H9 (cell line): ENCODE measurements at regions not wholly inside any gene's neighbourhood (a gene's known extent, or its start where the extent isn't known, plus 50 kb on each side); places are given as distances from the start of the nearest gene placed in this dataset.

Experiments
- DNase-seq: peaks from one replicate; pipeline ENCODE4 v3.0.0-alpha.2; 2017
- H2AFZ ChIP-seq: one replicate; pipeline ENCODE4 v1.6.1; 2013; ENCODE audit warnings: mild to moderate bottlenecking, low read length, control low read depth, moderate library complexity
- H2AK5ac ChIP-seq: 2 replicates; pipeline ENCODE4 v1.6.1; 2013; ENCODE audit warnings: low read length, control low read depth, mixed read lengths; ENCODE audit not compliant: insufficient read length
- H2BK120ac ChIP-seq: one replicate; pipeline ENCODE4 v1.6.1; 2013; ENCODE audit warnings: low read depth, mild to moderate bottlenecking, low read length, control low read depth, inconsistent platforms; ENCODE audit not compliant: poor library complexity, severe bottlenecking
- H2BK12ac ChIP-seq: 2 replicates; pipeline ENCODE4 v1.6.1; 2013; ENCODE audit warnings: low read length, control low read depth, mixed read lengths, low read depth; ENCODE audit not compliant: insufficient read length
- H2BK15ac ChIP-seq: 2 replicates; pipeline ENCODE4 v1.6.1; 2013; ENCODE audit warnings: low read depth, low read length, control low read depth
- H2BK20ac ChIP-seq: one replicate; pipeline ENCODE4 v1.6.1; 2013; ENCODE audit warnings: low read depth, mild to moderate bottlenecking, low read length, control low read depth, inconsistent platforms; ENCODE audit not compliant: poor library complexity, severe bottlenecking
- H2BK5ac ChIP-seq: 2 replicates; pipeline ENCODE4 v1.6.1; 2013; ENCODE audit warnings: low read length, control low read depth, mixed read lengths; ENCODE audit not compliant: insufficient read length
- H3K14ac ChIP-seq: 2 replicates; pipeline ENCODE4 v1.6.1; 2013; ENCODE audit warnings: low read length, control low read depth; ENCODE audit not compliant: insufficient read depth
- H3K18ac ChIP-seq: 2 replicates; pipeline ENCODE4 v1.6.1; 2013; ENCODE audit warnings: low read depth, mild to moderate bottlenecking, mixed read lengths, low read length, control low read depth; ENCODE audit not compliant: insufficient read length
- H3K23ac ChIP-seq: 2 replicates; pipeline ENCODE4 v1.6.1; 2013; ENCODE audit warnings: low read length, control low read depth, mixed read lengths, low read depth; ENCODE audit not compliant: insufficient read length
- H3K23me2 ChIP-seq: 2 replicates; pipeline ENCODE4 v1.6.1; 2013; ENCODE audit warnings: low read depth, mild to moderate bottlenecking, mixed read lengths, low read length, control low read depth; ENCODE audit not compliant: insufficient read length, poor library complexity, severe bottlenecking
- H3K27ac ChIP-seq: 2 replicates; pipeline ENCODE4 v1.5.1; 2013; ENCODE audit warnings: low read length, control low read depth, mixed read lengths, low read depth; ENCODE audit not compliant: insufficient read length
- H3K27me3 ChIP-seq: 2 replicates; pipeline ENCODE4 v1.6.1; 2013; ENCODE audit warnings: low read length, control low read depth, inconsistent platforms; ENCODE audit not compliant: insufficient read depth
- H3K4ac ChIP-seq: 2 replicates; pipeline ENCODE4 v1.6.1; 2013; ENCODE audit warnings: low read depth, mild to moderate bottlenecking, control low read depth, inconsistent platforms, low read length, moderate library complexity
- H3K4me1 ChIP-seq: 2 replicates; pipeline ENCODE4 v1.6.1; 2013; ENCODE audit warnings: low read length, control low read depth, inconsistent platforms; ENCODE audit not compliant: insufficient read depth
- H3K4me2 ChIP-seq: 2 replicates; pipeline ENCODE4 v1.6.1; 2013; ENCODE audit warnings: low read length, control low read depth, mixed read lengths; ENCODE audit not compliant: insufficient read length, insufficient read depth
- H3K56ac ChIP-seq: 2 replicates; pipeline ENCODE4 v1.6.1; 2013; ENCODE audit warnings: low read depth, mild to moderate bottlenecking, mixed read lengths, low read length, control low read depth; ENCODE audit not compliant: insufficient read length
- H3K79me1 ChIP-seq: 2 replicates; pipeline ENCODE4 v1.6.1; 2013; ENCODE audit warnings: low read depth, mild to moderate bottlenecking, moderate library complexity, low read length, control low read depth, inconsistent platforms; ENCODE audit not compliant: insufficient read depth, poor library complexity, severe bottlenecking
- H3K79me2 ChIP-seq: 2 replicates; pipeline ENCODE4 v1.6.1; 2013; ENCODE audit warnings: low read length, control low read depth, inconsistent platforms; ENCODE audit not compliant: insufficient read depth
- H3K9ac ChIP-seq: 2 replicates; pipeline ENCODE4 v1.6.1; 2013; ENCODE audit warnings: low read length, control low read depth, mixed read lengths; ENCODE audit not compliant: insufficient read length; ENCODE audit errors: extremely low read depth
- H3K9me3 ChIP-seq: one replicate; pipeline ENCODE4 v1.6.1; 2013; ENCODE audit warnings: low read depth, low read length, inconsistent platforms; ENCODE audit not compliant: control insufficient read depth
- H3T11ph ChIP-seq: one replicate; pipeline ENCODE4 v1.6.1; 2013; ENCODE audit warnings: mild to moderate bottlenecking, low read length, control low read depth, inconsistent platforms
- H4K20me1 ChIP-seq: one replicate; pipeline ENCODE4 v1.6.1; 2013; ENCODE audit not compliant: control insufficient read depth, insufficient read length, insufficient read depth
- H4K5ac ChIP-seq: 2 replicates; pipeline ENCODE4 v1.6.1; 2013; ENCODE audit warnings: low read depth, mild to moderate bottlenecking, mixed read lengths, low read length, control low read depth; ENCODE audit not compliant: insufficient read length
- H4K8ac ChIP-seq: replicated peaks from 2 replicates; pipeline ENCODE4 v1.6.1; 2013; ENCODE audit warnings: low read length, control low read depth, mixed read lengths, low read depth; ENCODE audit not compliant: insufficient read length
- H4K91ac ChIP-seq: 2 replicates; pipeline ENCODE4 v1.6.1; 2013; ENCODE audit warnings: low read depth, mild to moderate bottlenecking, moderate library complexity, mixed read lengths, low read length, control low read depth; ENCODE audit not compliant: insufficient read length
- H3K27ac Mint-ChIP-seq, 3 experiments: 2 replicates in 2 of 3; 3 replicates in 1 of 3; pipeline ENCODE4 v1.8.0; 2020 to 2021; ENCODE audit warnings: mixed read lengths in 3 of 3, mild to moderate bottlenecking in 1 of 3, moderate library complexity in 1 of 3
- H3K27me3 Mint-ChIP-seq: 2 replicates; pipeline ENCODE4 v1.8.0; 2021; ENCODE audit warnings: low read depth, mild to moderate bottlenecking, moderate library complexity, mixed read lengths
- H3K36me3 Mint-ChIP-seq, 3 experiments: 2 replicates in 2 of 3; 3 replicates in 1 of 3; pipeline ENCODE4 v1.8.0; 2020 to 2021; ENCODE audit warnings: low read depth in 3 of 3, mixed read lengths in 3 of 3; ENCODE audit not compliant: insufficient read depth in 1 of 3
- H3K4me1 Mint-ChIP-seq, 2 experiments: 2 replicates each; pipeline ENCODE4 v1.8.0; 2020; ENCODE audit warnings: mixed read lengths in 2 of 2
- H3K4me3 Mint-ChIP-seq, 2 experiments: 2 replicates in 1 of 2; 3 replicates in 1 of 2; pipeline ENCODE4 v1.8.0; 2020 to 2021; ENCODE audit warnings: mild to moderate bottlenecking in 2 of 2, mixed read lengths in 2 of 2, moderate library complexity in 1 of 2
- H3K9me3 Mint-ChIP-seq, 2 experiments: 2 replicates in 1 of 2; 3 replicates in 1 of 2; pipeline ENCODE4 v1.8.0; 2020; ENCODE audit warnings: mild to moderate bottlenecking in 2 of 2, mixed read lengths in 2 of 2, moderate library complexity in 1 of 2
- CTCF ChIP-seq: fragments of 200-600 bp; sonication (generic); conservative IDR thresholded peaks from 3 replicates; pipeline ENCODE4 v1.8.0; 2021; ENCODE audit warnings: antibody characterized with exemption, mild to moderate bottlenecking
- WGBS: extraction: QIAGEN DNeasy Blood & Tissue Kit; methylation state at CpG from one replicate; pipeline ENCODE4 v1.1.7; 2013; ENCODE audit warnings: missing lambda C conversion rate, low lambda C conversion rate, mixed read lengths; ENCODE audit not compliant: insufficient read length; ENCODE audit errors: extremely low coverage; 5-methylcytosine and 5-hydroxymethylcytosine counted together

GRCh38 chr13:67645874-67646467 lies 415.8 kb upstream of the PCDH9 start:
- no peak overlapping the region for H3K27ac Mint-ChIP-seq
- no peaks in the 10 kb centered on the region for H3K27me3 Mint-ChIP-seq
- no peak overlapping the region for H3K9ac ChIP-seq
- H2AK5ac ChIP-seq = no peak overlapping the region
- no peak overlapping the region for H4K5ac ChIP-seq
- H3K4ac ChIP-seq = no peak overlapping the region
- H3K14ac ChIP-seq = no peak overlapping the region
- H3K4me1 ChIP-seq = no peaks in the 10 kb centered on the region
- no peaks in the 10 kb centered on the region for H3K79me1 ChIP-seq
- H3K23ac ChIP-seq = no peak overlapping the region
- H3K4me2 ChIP-seq = no peak overlapping the region
- H3K79me2 ChIP-seq = no peaks in the 10 kb centered on the region
- no peak overlapping the region for H2BK5ac ChIP-seq
- H4K91ac ChIP-seq = no peak overlapping the region
- no peak overlapping the region for H3K18ac ChIP-seq
- H3K4me3 Mint-ChIP-seq = no peak overlapping the region
- no peak for TF ChIP-seq CTCF
- H2BK20ac ChIP-seq = no peak overlapping the region
- H3K36me3 Mint-ChIP-seq = peaks cover 0 to 5% (median 0%) of the 10 kb centered on the region in 3 experiments; a peak in 1 of 7 replicates
- DNase-seq = no peak
- H3K9me3 Mint-ChIP-seq = peaks cover 2 to 3% of the 10 kb centered on the region in 2 experiments; a peak in 2 of 5 replicates
- H2AFZ ChIP-seq = no peak overlapping the region
- H4K20me1 ChIP-seq = no peaks in the 10 kb centered on the region
- H3T11ph ChIP-seq = no peak overlapping the region
- H3K27ac ChIP-seq = no peak overlapping the region
- H3K56ac ChIP-seq = no peak overlapping the region
- WGBS = no CpG with 5 or more reads among the region's 4 CpGs
- H3K9me3 ChIP-seq = no peaks in the 10 kb centered on the region
- H3K27me3 ChIP-seq = no peaks in the 10 kb centered on the region
- H2BK15ac ChIP-seq = no peak overlapping the region
- no peak overlapping the region for H2BK120ac ChIP-seq
- H4K8ac ChIP-seq = no peak overlapping the region
- no peak overlapping the region for H2BK12ac ChIP-seq
- no peaks in the 10 kb centered on the region for H3K23me2 ChIP-seq
- peaks cover 21 to 24% of the 10 kb centered on the region in 2 experiments for H3K4me1 Mint-ChIP-seq
